HL-60 (cell line): ENCODE measurements at regions not wholly inside any gene's neighbourhood (a gene's known extent, or its start where the extent isn't known, plus 50 kb on each side); places are given as distances from the start of the nearest gene placed in this dataset.

Source experiments
- GABPA ChIP-seq: IDR thresholded peaks from 2 replicates; pipeline ENCODE4 v1.6.1; 2012; ENCODE audit warnings: low read depth
- POLR2AphosphoS5 ChIP-seq: IDR thresholded peaks from 2 replicates; pipeline ENCODE4 v1.6.1; 2012; ENCODE audit warnings: low read depth
- REST ChIP-seq: IDR thresholded peaks from 2 replicates; pipeline ENCODE4 v1.6.1; 2012; ENCODE audit warnings: low read depth; ENCODE audit not compliant: insufficient replicate concordance
- SPI1 ChIP-seq: IDR thresholded peaks from 2 replicates; pipeline ENCODE4 v1.6.1; 2012; ENCODE audit warnings: low read depth, mild to moderate bottlenecking, borderline replicate concordance
- TF ChIP-seq, protein P1 (sequence below): IDR thresholded peaks from one replicate; pipeline ENCODE4 v1.5.1; 2011; ENCODE audit warnings: low read length, control low read depth, inconsistent platforms; ENCODE audit not compliant: insufficient read depth

DNA sequence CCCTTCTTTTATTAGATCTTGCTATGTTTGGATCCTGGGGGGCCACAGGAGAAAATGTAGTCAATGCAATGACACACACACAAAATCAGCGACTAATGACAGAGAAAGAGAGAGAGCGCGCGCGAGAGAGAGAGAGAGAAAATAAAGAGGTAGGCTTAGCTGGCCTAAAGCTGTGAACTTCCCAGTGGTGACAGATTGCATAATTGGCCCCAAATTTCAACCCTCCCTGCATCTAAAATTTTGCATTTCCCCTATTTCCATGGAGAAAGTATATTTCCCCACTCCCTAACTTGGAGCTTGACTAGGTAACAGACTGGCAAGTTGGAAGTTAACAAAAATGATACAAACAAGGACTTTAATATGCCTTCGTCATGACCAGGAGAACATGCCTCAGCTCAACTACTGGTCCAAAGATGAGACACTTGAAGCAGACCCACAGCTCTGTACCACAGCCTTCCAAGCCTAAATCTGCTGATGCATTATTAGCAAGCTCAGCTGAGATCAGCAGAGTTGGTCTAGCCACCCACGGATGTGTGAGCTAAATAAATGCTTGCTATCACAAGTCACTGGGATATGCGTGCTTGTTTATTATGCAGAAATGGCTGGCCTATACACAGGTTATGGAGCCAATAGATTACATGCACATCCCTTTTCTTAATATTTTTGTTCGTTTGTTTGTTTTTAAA lies 118.1 kb upstream of the PRDM1 start:
- TF ChIP-seq, protein P1, sequence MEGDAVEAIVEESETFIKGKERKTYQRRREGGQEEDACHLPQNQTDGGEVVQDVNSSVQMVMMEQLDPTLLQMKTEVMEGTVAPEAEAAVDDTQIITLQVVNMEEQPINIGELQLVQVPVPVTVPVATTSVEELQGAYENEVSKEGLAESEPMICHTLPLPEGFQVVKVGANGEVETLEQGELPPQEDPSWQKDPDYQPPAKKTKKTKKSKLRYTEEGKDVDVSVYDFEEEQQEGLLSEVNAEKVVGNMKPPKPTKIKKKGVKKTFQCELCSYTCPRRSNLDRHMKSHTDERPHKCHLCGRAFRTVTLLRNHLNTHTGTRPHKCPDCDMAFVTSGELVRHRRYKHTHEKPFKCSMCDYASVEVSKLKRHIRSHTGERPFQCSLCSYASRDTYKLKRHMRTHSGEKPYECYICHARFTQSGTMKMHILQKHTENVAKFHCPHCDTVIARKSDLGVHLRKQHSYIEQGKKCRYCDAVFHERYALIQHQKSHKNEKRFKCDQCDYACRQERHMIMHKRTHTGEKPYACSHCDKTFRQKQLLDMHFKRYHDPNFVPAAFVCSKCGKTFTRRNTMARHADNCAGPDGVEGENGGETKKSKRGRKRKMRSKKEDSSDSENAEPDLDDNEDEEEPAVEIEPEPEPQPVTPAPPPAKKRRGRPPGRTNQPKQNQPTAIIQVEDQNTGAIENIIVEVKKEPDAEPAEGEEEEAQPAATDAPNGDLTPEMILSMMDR: no peak
- no peak for TF ChIP-seq REST
- TF ChIP-seq POLR2AphosphoS5: no peak
- TF ChIP-seq SPI1: no peak
- TF ChIP-seq GABPA: no peak
